Fibroblast of lung (primary cell): ENCODE measurements at regions not wholly inside any gene's neighbourhood (a gene's known extent, or its start where the extent isn't known, plus 50 kb on each side); places are given as distances from the start of the nearest gene placed in this dataset.

Experiments
- DNase-seq, 2 donors: peaks; one replicate each; pipeline versions ENCODE4 v3.0.0 to v3.0.0-alpha.2; 2010; ENCODE audit warnings: low read depth in 2 of 2
- H2AFZ ChIP-seq: 2 replicates; pipeline ENCODE4 v1.5.1; 2012; ENCODE audit warnings: low read length, control low read depth, inconsistent platforms
- H3K27ac ChIP-seq: 2 replicates; pipeline ENCODE4 v1.5.1; 2011; ENCODE audit warnings: low read length, control low read depth; ENCODE audit not compliant: insufficient read depth
- H3K27me3 ChIP-seq: 2 replicates; pipeline ENCODE4 v1.5.1; 2011; ENCODE audit warnings: mild to moderate bottlenecking, low read length; ENCODE audit not compliant: control insufficient read depth, insufficient read depth
- H3K36me3 ChIP-seq: 2 replicates; pipeline ENCODE4 v1.5.1; 2011; ENCODE audit warnings: low read length; ENCODE audit not compliant: control insufficient read depth, insufficient read depth
- H3K4me1 ChIP-seq: 2 replicates; pipeline ENCODE4 v1.5.1; 2011; ENCODE audit warnings: low read length; ENCODE audit not compliant: control insufficient read depth, insufficient read depth; ENCODE audit errors: extremely low read depth
- H3K4me2 ChIP-seq: 2 replicates; pipeline ENCODE4 v1.5.1; 2011; ENCODE audit warnings: low read length, control low read depth; ENCODE audit not compliant: insufficient read depth; ENCODE audit errors: extremely low read depth
- H3K4me3 ChIP-seq, 4 experiments: fragments of 200-600 bp in 1 of 4; sonication (generic) in 1 of 4; replicated peaks in 1 of 4; 2 replicates each; pipeline ENCODE4 v1.5.1; 2011 to 2016; ENCODE audit warnings: low read length in 4 of 4, low read depth in 3 of 4, mild to moderate bottlenecking in 3 of 4, control low read depth in 2 of 4, inconsistent platforms in 1 of 4, mixed read lengths in 1 of 4; ENCODE audit not compliant: insufficient read depth in 1 of 4; ENCODE audit errors: control extremely low read depth in 1 of 4
- H3K79me2 ChIP-seq: 2 replicates; pipeline ENCODE4 v1.5.1; 2012; ENCODE audit warnings: mild to moderate bottlenecking, low read length, inconsistent platforms; ENCODE audit not compliant: control insufficient read depth, insufficient read depth
- H3K9ac ChIP-seq: 2 replicates; pipeline ENCODE4 v1.5.1; 2011; ENCODE audit warnings: mild to moderate bottlenecking, low read length, control low read depth; ENCODE audit not compliant: insufficient read depth
- H3K9me3 ChIP-seq: 2 replicates; pipeline ENCODE4 v1.5.1; 2012; ENCODE audit warnings: low read depth, low read length; ENCODE audit not compliant: control insufficient read depth, insufficient read depth
- H4K20me1 ChIP-seq: 2 replicates; pipeline ENCODE4 v1.5.1; 2011; ENCODE audit warnings: low read length; ENCODE audit not compliant: control insufficient read depth, insufficient read depth; ENCODE audit errors: extremely low read depth
- CTCF ChIP-seq, 2 donors: IDR thresholded peaks in 1 of 2; conservative IDR thresholded peaks in 1 of 2; 1 replicate in 1 of 2; 2 replicates in 1 of 2; pipeline ENCODE4 v1.5.1; 2011 to 2012; ENCODE audit warnings: low read length in 2 of 2, control low read depth in 1 of 2, inconsistent platforms in 1 of 2, low read depth in 1 of 2, mild to moderate bottlenecking in 1 of 2
- EZH2 ChIP-seq: IDR thresholded peaks from 2 replicates; pipeline ENCODE4 v1.5.1; 2012; ENCODE audit warnings: low read length, control low read depth, mild to moderate bottlenecking; ENCODE audit errors: missing control alignments

GRCh38 chr2:66235428-66235827 lies 199.5 kb upstream of the MEIS1 start:
- Histone ChIP-seq H3K4me2 (no peak overlapping the region), H3K27me3 (no peaks in the 10 kb centered on the region), H3K9me3 (no peaks in the 10 kb centered on the region), H3K36me3 (no peaks in the 10 kb centered on the region), H4K20me1 (no peaks in the 10 kb centered on the region), H3K27ac (no peak overlapping the region), H3K4me3 (no peak overlapping the region), H2AFZ (no peak overlapping the region), H3K4me1 (no peaks in the 10 kb centered on the region), H3K79me2 (no peaks in the 10 kb centered on the region), H3K9ac (no peak overlapping the region)
- TF ChIP-seq EZH2 (no peak), CTCF (conservative IDR thresholded peaks at IDR 0.05 in 1 of 2, IDR thresholded peaks at IDR 0.05 in 1 of 2; ENCODE audit: low read depth in 1 of 2, low read length in 2 of 2) (no peak)
- no peak for DNase-seq

GRCh38 chr2:66233981-66234380 lies 200.9 kb upstream of the MEIS1 start:
- Histone ChIP-seq H3K4me1 (no peaks in the 10 kb centered on the region), H4K20me1 (no peaks in the 10 kb centered on the region), H3K4me3 (no peak overlapping the region), H3K79me2 (no peaks in the 10 kb centered on the region), H2AFZ (no peak overlapping the region), H3K4me2 (no peak overlapping the region), H3K27me3 (no peaks in the 10 kb centered on the region), H3K9ac (no peak overlapping the region), H3K9me3 (no peaks in the 10 kb centered on the region), H3K27ac (no peak overlapping the region), H3K36me3 (no peaks in the 10 kb centered on the region)
- no peak for TF ChIP-seq EZH2
- TF ChIP-seq CTCF (conservative IDR thresholded peaks at IDR 0.05 in 1 of 2, IDR thresholded peaks at IDR 0.05 in 1 of 2; ENCODE audit: low read depth in 1 of 2, low read length in 2 of 2) = no peak
- DNase-seq = no peak

- H3K4me1 ChIP-seq = no peaks in the 10 kb centered on the region
- no peak overlapping the region for H2AFZ ChIP-seq
- H3K36me3 ChIP-seq = no peaks in the 10 kb centered on the region
- no peaks in the 10 kb centered on the region for H3K9me3 ChIP-seq
- TF ChIP-seq EZH2 = no peak
- no peaks in the 10 kb centered on the region for H3K79me2 ChIP-seq
- H3K27ac ChIP-seq = no peak overlapping the region
- H3K4me3 ChIP-seq = no peak overlapping the region
- no peak for DNase-seq
- H3K27me3 ChIP-seq = no peaks in the 10 kb centered on the region
- H4K20me1 ChIP-seq = no peaks in the 10 kb centered on the region
- H3K9ac ChIP-seq = no peak overlapping the region
- no peak overlapping the region for H3K4me2 ChIP-seq
Measured at GRCh38 chr2:66228128-66228547, 206.8 kb upstream of the MEIS1 start.
